ENCODE measurements at regions not wholly inside any gene's neighbourhood (a gene's known extent, or its start where the extent isn't known, plus 50 kb on each side); places are given as distances from the start of the nearest gene placed in this dataset.
"Not testable (repeated sequence)": the region's sequence is repeated elsewhere in the genome, so short reads cannot be mapped to it uniquely, and the experiment has no call there.

- H3K79me2 ChIP-seq (ENCODE audit: insufficient read depth, low read length), result no peaks in the 10 kb centered on the region
- no peak overlapping the region for H2AFZ ChIP-seq (ENCODE audit: low read depth, low read length)
- Mint-ChIP-seq H3K9me3 (ENCODE audit: unreplicated experiment) (peaks cover 6% of the 10 kb centered on the region), H3K4me3 (ENCODE audit: unreplicated experiment) (no peak overlapping the region), H3K27me3 (ENCODE audit: low read depth, unreplicated experiment) (no peaks in the 10 kb centered on the region), H3K36me3 (ENCODE audit: low read depth, unreplicated experiment) (peaks cover 4% of the 10 kb centered on the region), H3K4me1 (ENCODE audit: low read depth, unreplicated experiment) (no peaks in the 10 kb centered on the region), H3K27ac (ENCODE audit: unreplicated experiment) (no peak overlapping the region)
- no peak overlapping the region for H3K4me3 ChIP-seq (ENCODE audit: insufficient read depth, low read depth, low read length)
- FAIRE-seq, result no peak
- DNase-seq (ENCODE audit: low read depth), result no peak
- no peak overlapping the region for H3K4me2 ChIP-seq (ENCODE audit: low read length)
- H3K9me3 ChIP-seq (ENCODE audit: insufficient read depth, low read depth, low read length), result no peaks in the 10 kb centered on the region
- H4K20me1 ChIP-seq (ENCODE audit: insufficient read depth, low read length), result no peaks in the 10 kb centered on the region
- TF ChIP-seq CTCF (IDR thresholded peaks at IDR 0.05; ENCODE audit: insufficient read depth, low read depth, low read length) (no peak), EZH2 (IDR thresholded peaks at IDR 0.05; ENCODE audit: insufficient read depth, low read length) (no peak)
- H3K27me3 ChIP-seq (ENCODE audit: insufficient read depth, low read length), result no peaks in the 10 kb centered on the region
- no peak overlapping the region for H3K9ac ChIP-seq (ENCODE audit: low read length)
- no peak overlapping the region for H3K27ac ChIP-seq (ENCODE audit: low read depth, low read length)
- no peaks in the 10 kb centered on the region for H3K36me3 ChIP-seq (ENCODE audit: insufficient read depth, low read length)
- H3K4me1 ChIP-seq (ENCODE audit: insufficient read depth, low read length), result no peaks in the 10 kb centered on the region
Observed at GRCh38 chr6:22164236-22164635, 132.6 kb downstream of the PRL start.

- not testable (repeated sequence) for H3K4me3 Mint-ChIP-seq (ENCODE audit: unreplicated experiment); H3K4me1 Mint-ChIP-seq (ENCODE audit: low read depth, unreplicated experiment); H3K4me2 ChIP-seq (ENCODE audit: low read length); H3K36me3 ChIP-seq (ENCODE audit: insufficient read depth, low read length); H3K27me3 ChIP-seq (ENCODE audit: insufficient read depth, low read length); H3K27ac Mint-ChIP-seq (ENCODE audit: unreplicated experiment); H3K9me3 ChIP-seq (ENCODE audit: insufficient read depth, low read depth, low read length); H3K4me3 ChIP-seq (ENCODE audit: insufficient read depth, low read depth, low read length); FAIRE-seq; H3K4me1 ChIP-seq (ENCODE audit: insufficient read depth, low read length); H3K27ac ChIP-seq (ENCODE audit: low read depth, low read length); H3K79me2 ChIP-seq (ENCODE audit: insufficient read depth, low read length); H3K27me3 Mint-ChIP-seq (ENCODE audit: low read depth, unreplicated experiment); H3K9ac ChIP-seq (ENCODE audit: low read length); H2AFZ ChIP-seq (ENCODE audit: low read depth, low read length); H4K20me1 ChIP-seq (ENCODE audit: insufficient read depth, low read length)
- Mint-ChIP-seq H3K36me3 (ENCODE audit: low read depth, unreplicated experiment) (peaks cover 26% of the 10 kb centered on the region), H3K9me3 (ENCODE audit: unreplicated experiment) (peaks cover 31% of the 10 kb centered on the region)
- peak; percentile 20 for DNase-seq (ENCODE audit: low read depth)
Observed at GRCh38 chr6:22171006-22171405, 125.8 kb downstream of the PRL start.

- not testable (repeated sequence) for H3K27me3 ChIP-seq (ENCODE audit: insufficient read depth, low read length); DNase-seq (ENCODE audit: low read depth); H3K4me1 Mint-ChIP-seq (ENCODE audit: low read depth, unreplicated experiment); H3K27me3 Mint-ChIP-seq (ENCODE audit: low read depth, unreplicated experiment); H3K79me2 ChIP-seq (ENCODE audit: insufficient read depth, low read length); H3K9me3 ChIP-seq (ENCODE audit: insufficient read depth, low read depth, low read length); H2AFZ ChIP-seq (ENCODE audit: low read depth, low read length); H3K27ac ChIP-seq (ENCODE audit: low read depth, low read length); FAIRE-seq; H3K4me1 ChIP-seq (ENCODE audit: insufficient read depth, low read length); H3K4me3 Mint-ChIP-seq (ENCODE audit: unreplicated experiment); H3K9ac ChIP-seq (ENCODE audit: low read length); H4K20me1 ChIP-seq (ENCODE audit: insufficient read depth, low read length); H3K4me3 ChIP-seq (ENCODE audit: insufficient read depth, low read depth, low read length); H3K4me2 ChIP-seq (ENCODE audit: low read length); H3K36me3 ChIP-seq (ENCODE audit: insufficient read depth, low read length); H3K27ac Mint-ChIP-seq (ENCODE audit: unreplicated experiment)
- Mint-ChIP-seq H3K9me3 (ENCODE audit: unreplicated experiment) (peaks cover 31% of the 10 kb centered on the region), H3K36me3 (ENCODE audit: low read depth, unreplicated experiment) (peaks cover 26% of the 10 kb centered on the region)
Observed at GRCh38 chr6:22171885-22172284, 125.0 kb downstream of the PRL start.

GRCh38 chr6:22173311-22173710 lies 123.5 kb downstream of the PRL start:
- DNase-seq (ENCODE audit: low read depth) (no peak), FAIRE-seq (no peak)
- H3K4me1 ChIP-seq (ENCODE audit: insufficient read depth, low read length), result no peaks in the 10 kb centered on the region
- no peak overlapping the region for H3K27ac ChIP-seq (ENCODE audit: low read depth, low read length)
- H3K9ac ChIP-seq (ENCODE audit: low read length), result no peak overlapping the region
- TF ChIP-seq CTCF (IDR thresholded peaks at IDR 0.05; ENCODE audit: insufficient read depth, low read depth, low read length), result no peak
- TF ChIP-seq EZH2 (IDR thresholded peaks at IDR 0.05; ENCODE audit: insufficient read depth, low read length), result no peak
- H3K4me2 ChIP-seq (ENCODE audit: low read length), result no peak overlapping the region
- H3K36me3 ChIP-seq (ENCODE audit: insufficient read depth, low read length), result no peaks in the 10 kb centered on the region
- peaks cover 8% of the 10 kb centered on the region for H3K9me3 ChIP-seq (ENCODE audit: insufficient read depth, low read depth, low read length)
- H3K79me2 ChIP-seq (ENCODE audit: insufficient read depth, low read length), result no peaks in the 10 kb centered on the region
- Mint-ChIP-seq H3K4me1 (ENCODE audit: low read depth, unreplicated experiment) (no peaks in the 10 kb centered on the region), H3K36me3 (ENCODE audit: low read depth, unreplicated experiment) (peaks cover 26% of the 10 kb centered on the region), H3K27ac (ENCODE audit: unreplicated experiment) (no peak overlapping the region), H3K27me3 (ENCODE audit: low read depth, unreplicated experiment) (no peaks in the 10 kb centered on the region), H3K4me3 (ENCODE audit: unreplicated experiment) (no peak overlapping the region), H3K9me3 (ENCODE audit: unreplicated experiment) (peaks cover 26% of the 10 kb centered on the region)
- H3K4me3 ChIP-seq (ENCODE audit: insufficient read depth, low read depth, low read length), result no peak overlapping the region
- no peaks in the 10 kb centered on the region for H3K27me3 ChIP-seq (ENCODE audit: insufficient read depth, low read length)
- H2AFZ ChIP-seq (ENCODE audit: low read depth, low read length), result no peak overlapping the region
- H4K20me1 ChIP-seq (ENCODE audit: insufficient read depth, low read length), result no peaks in the 10 kb centered on the region

- H3K4me2 ChIP-seq (ENCODE audit: low read length); H3K4me3 Mint-ChIP-seq (ENCODE audit: unreplicated experiment); H3K9me3 ChIP-seq (ENCODE audit: insufficient read depth, low read depth, low read length); H3K4me1 Mint-ChIP-seq (ENCODE audit: low read depth, unreplicated experiment); H3K9ac ChIP-seq (ENCODE audit: low read length); H3K27ac ChIP-seq (ENCODE audit: low read depth, low read length); H3K4me1 ChIP-seq (ENCODE audit: insufficient read depth, low read length); H3K27me3 ChIP-seq (ENCODE audit: insufficient read depth, low read length); H3K79me2 ChIP-seq (ENCODE audit: insufficient read depth, low read length); DNase-seq (ENCODE audit: low read depth); H3K27ac Mint-ChIP-seq (ENCODE audit: unreplicated experiment); H2AFZ ChIP-seq (ENCODE audit: low read depth, low read length); FAIRE-seq; H4K20me1 ChIP-seq (ENCODE audit: insufficient read depth, low read length); H3K4me3 ChIP-seq (ENCODE audit: insufficient read depth, low read depth, low read length); H3K36me3 ChIP-seq (ENCODE audit: insufficient read depth, low read length); H3K27me3 Mint-ChIP-seq (ENCODE audit: low read depth, unreplicated experiment): not testable (repeated sequence)
- peaks cover 19% of the 10 kb centered on the region for H3K9me3 Mint-ChIP-seq (ENCODE audit: unreplicated experiment)
- peaks cover 31% of the 10 kb centered on the region for H3K36me3 Mint-ChIP-seq (ENCODE audit: low read depth, unreplicated experiment)
Observed at GRCh38 chr6:22180250-22180649, 116.6 kb downstream of the PRL start.
